SK-N-SH (cell line): ENCODE measurements at regions not wholly inside any gene's neighbourhood (a gene's known extent, or its start where the extent isn't known, plus 50 kb on each side); places are given as distances from the start of the nearest gene placed in this dataset.

Experiments
- CTCF ChIA-PET: fragments of 300-600, 350-600 bp; formaldehyde crosslinking; extraction: SDS; loops from one replicate; lab custom pipeline; 2021; lab: Yijun Ruan, JAX
- POLR2A ChIA-PET: fragments of 350-600 bp; sonication (Branson Sonifier 250); formaldehyde crosslinking; extraction: SDS; loops from one replicate; lab custom pipeline; 2020; ENCODE audit warnings: antibody characterized with exemption, inconsistent platforms; lab: Yijun Ruan, JAX
- DNase-seq: peaks from one replicate; pipeline ENCODE4 v3.0.0; 2012
- H2AFZ ChIP-seq: fragments of 200-600 bp; sonication (generic); 2 replicates; pipeline ENCODE4 v1.8.1; 2016; ENCODE audit warnings: antibody characterized with exemption, mild to moderate bottlenecking, low read depth
- H3F3A ChIP-seq: fragments of 200-600 bp; sonication (generic); replicated peaks from 2 replicates; pipeline ENCODE3; 2016; ENCODE audit warnings: antibody characterized with exemption, mild to moderate bottlenecking; ENCODE audit not compliant: insufficient read depth
- H3K27ac ChIP-seq, 2 experiments: fragments of 200-500 bp in 1 of 2; fragments of 200-600 bp in 1 of 2; sonication (Bioruptor generic) in 1 of 2; sonication (generic), shearing (Covaris generic) in 1 of 2; 2 replicates each; pipeline versions ENCODE4 v1.5.1 to v1.6.1; 2014 to 2016; ENCODE audit warnings: low read depth in 2 of 2, inconsistent platforms in 1 of 2, low read length in 1 of 2, mild to moderate bottlenecking in 1 of 2, mixed read lengths in 1 of 2
- H3K27me3 ChIP-seq: fragments of 200-600 bp; sonication (generic), shearing (Covaris generic); 2 replicates; pipeline ENCODE4 v1.6.1; 2016; ENCODE audit warnings: mixed run types; ENCODE audit not compliant: insufficient read depth
- H3K36me3 ChIP-seq, 2 experiments: fragments of 200-500 bp in 1 of 2; fragments of 200-600 bp in 1 of 2; sonication (Bioruptor generic) in 1 of 2; sonication (generic) in 1 of 2; replicated peaks in 1 of 2; 2 replicates each; pipeline versions ENCODE3 to v1.5.1; 2014 to 2016; ENCODE audit warnings: low read length in 1 of 2, mild to moderate bottlenecking in 1 of 2; ENCODE audit not compliant: insufficient read depth in 2 of 2, control insufficient read depth in 1 of 2
- H3K4me1 ChIP-seq, 2 experiments: fragments of 200-500 bp in 1 of 2; fragments of 200-600 bp in 1 of 2; sonication (Bioruptor generic) in 1 of 2; sonication (generic), shearing (Covaris generic) in 1 of 2; 2 replicates each; pipeline versions ENCODE4 v1.5.1 to v1.6.1; 2014 to 2016; ENCODE audit warnings: low read depth in 1 of 2, low read length in 1 of 2, mixed run types in 1 of 2; ENCODE audit not compliant: insufficient read depth in 2 of 2, control insufficient read depth in 1 of 2
- H3K4me2 ChIP-seq: fragments of 200-600 bp; sonication (generic), shearing (Covaris generic); 2 replicates; pipeline ENCODE4 v1.6.1; 2017; ENCODE audit warnings: mixed run types
- H3K4me3 ChIP-seq, 2 experiments: fragments of 200-500 bp in 1 of 2; fragments of 200-600 bp in 1 of 2; sonication (Bioruptor generic) in 1 of 2; sonication (generic), shearing (Covaris generic) in 1 of 2; 2 replicates each; pipeline versions ENCODE4 v1.5.1 to v1.8.1; 2014 to 2016; ENCODE audit warnings: low read depth in 2 of 2, inconsistent platforms in 1 of 2, low read length in 1 of 2, mild to moderate bottlenecking in 1 of 2, mixed read lengths in 1 of 2, moderate library complexity in 1 of 2
- H3K79me2 ChIP-seq: fragments of 200-600 bp; sonication (generic); 2 replicates; pipeline ENCODE4 v1.8.1; 2017; ENCODE audit warnings: mild to moderate bottlenecking; ENCODE audit not compliant: insufficient read depth
- H3K9ac ChIP-seq: fragments of 200-600 bp; sonication (generic); 2 replicates; pipeline ENCODE4 v1.6.1; 2017; ENCODE audit warnings: mixed run types
- H3K9me2 ChIP-seq: fragments of 200-600 bp; sonication (generic); 2 replicates; pipeline ENCODE4 v1.6.1; 2017; ENCODE audit warnings: mixed run types
- H3K9me3 ChIP-seq: fragments of 200-600 bp; sonication (generic); 2 replicates; pipeline ENCODE4 v1.6.1; 2017; ENCODE audit warnings: mixed run types, mild to moderate bottlenecking, moderate library complexity
- H4K20me1 ChIP-seq: fragments of 200-600 bp; sonication (generic); 2 replicates; pipeline ENCODE4 v1.6.1; 2017; ENCODE audit warnings: mild to moderate bottlenecking, mixed run types; ENCODE audit not compliant: insufficient read depth
- ELF1 ChIP-seq: IDR thresholded peaks from 2 replicates; pipeline ENCODE4 v1.4.0; 2012
- EP300 ChIP-seq, 2 experiments: IDR thresholded peaks; 2 replicates each; pipeline versions ENCODE4 v1.4.0 to v1.6.1; 2012; ENCODE audit warnings: borderline replicate concordance in 1 of 2, low read depth in 1 of 2, low read length in 1 of 2
- EZH2phosphoT487 ChIP-seq: fragments of 200-600 bp; sonication (generic); IDR thresholded peaks from 2 replicates; pipeline ENCODE4 v1.6.1; 2017; ENCODE audit warnings: low read depth, mixed run types, mild to moderate bottlenecking, antibody characterized with exemption, moderate library complexity, borderline replicate concordance
- FOSL2 ChIP-seq: IDR thresholded peaks from 2 replicates; pipeline ENCODE4 v1.4.0; 2012; ENCODE audit warnings: low read depth, mild to moderate bottlenecking, moderate library complexity, borderline replicate concordance
- FOXJ3 ChIP-seq: sonication (generic); formaldehyde crosslinking; IDR thresholded peaks from 2 replicates; pipeline ENCODE4 v1.5.1; 2020; ENCODE audit warnings: mild to moderate bottlenecking, missing genetic modification reagents
- FOXM1 ChIP-seq: IDR thresholded peaks from 2 replicates; pipeline ENCODE4 v1.4.0; 2012; ENCODE audit warnings: low read depth, mild to moderate bottlenecking
- GABPA ChIP-seq: IDR thresholded peaks from 2 replicates; pipeline ENCODE4 v1.4.0; 2012; ENCODE audit warnings: low read depth, mild to moderate bottlenecking
- GATA2 ChIP-seq: sonication (generic); formaldehyde crosslinking; IDR thresholded peaks from 2 replicates; pipeline ENCODE4 v1.5.0; 2020; ENCODE audit warnings: mild to moderate bottlenecking, missing genetic modification reagents
- JUND ChIP-seq: IDR thresholded peaks from 2 replicates; pipeline ENCODE4 v1.4.0; 2012
- MAX ChIP-seq: IDR thresholded peaks from 2 replicates; pipeline ENCODE4 v1.4.0; 2012; ENCODE audit warnings: low read depth
- MEF2A ChIP-seq: IDR thresholded peaks from 2 replicates; pipeline ENCODE4 v1.4.0; 2012; ENCODE audit warnings: low read depth, borderline replicate concordance
- MXI1 ChIP-seq: IDR thresholded peaks from 2 replicates; pipeline ENCODE4 v1.6.1; 2012; ENCODE audit warnings: mild to moderate bottlenecking, low read depth, low read length, improper control_type of control experiment
- NRF1 ChIP-seq: IDR thresholded peaks from 2 replicates; pipeline ENCODE4 v1.6.1; 2012; ENCODE audit warnings: low read depth, mild to moderate bottlenecking, low read length
- RAD21 ChIP-seq: IDR thresholded peaks from 2 replicates; pipeline ENCODE4 v1.6.1; 2012; ENCODE audit warnings: mild to moderate bottlenecking, low read length
- RFX5 ChIP-seq: IDR thresholded peaks from 2 replicates; pipeline ENCODE4 v1.6.1; 2012; ENCODE audit warnings: mild to moderate bottlenecking, improper control_type of control experiment, low read length
- SIN3A ChIP-seq: IDR thresholded peaks from 2 replicates; pipeline ENCODE4 v1.6.1; 2012; ENCODE audit warnings: low read depth, mild to moderate bottlenecking, low read length, moderate library complexity, borderline replicate concordance
- SMC3 ChIP-seq: IDR thresholded peaks from 2 replicates; pipeline ENCODE4 v1.6.1; 2012; ENCODE audit warnings: low read depth, low read length, improper control_type of control experiment
- TAF1 ChIP-seq: IDR thresholded peaks from 2 replicates; pipeline ENCODE4 v1.6.1; 2012; ENCODE audit warnings: low read depth, mild to moderate bottlenecking, low read length, moderate library complexity, borderline replicate concordance
- TCF12 ChIP-seq: IDR thresholded peaks from 2 replicates; pipeline ENCODE4 v1.4.0; 2012
- USF1 ChIP-seq: IDR thresholded peaks from 2 replicates; pipeline ENCODE4 v1.4.0; 2012; ENCODE audit warnings: low read depth, borderline replicate concordance
- YY1 ChIP-seq: IDR thresholded peaks from 2 replicates; pipeline ENCODE4 v1.4.0; 2012; ENCODE audit warnings: low read depth, mild to moderate bottlenecking
- WGBS: methylation state at CpG from one replicate; pipeline ENCODE4 v1.1.6; 2017; ENCODE audit warnings: low lambda C conversion rate; 5-methylcytosine and 5-hydroxymethylcytosine counted together
- TF ChIP-seq, protein P1 (sequence below): fragments of 150-350 bp; IDR thresholded peaks from 2 replicates; pipeline ENCODE4 v1.6.1; 2017; ENCODE audit warnings: antibody characterized with exemption, low read length, low read depth, borderline replicate concordance

DNA sequence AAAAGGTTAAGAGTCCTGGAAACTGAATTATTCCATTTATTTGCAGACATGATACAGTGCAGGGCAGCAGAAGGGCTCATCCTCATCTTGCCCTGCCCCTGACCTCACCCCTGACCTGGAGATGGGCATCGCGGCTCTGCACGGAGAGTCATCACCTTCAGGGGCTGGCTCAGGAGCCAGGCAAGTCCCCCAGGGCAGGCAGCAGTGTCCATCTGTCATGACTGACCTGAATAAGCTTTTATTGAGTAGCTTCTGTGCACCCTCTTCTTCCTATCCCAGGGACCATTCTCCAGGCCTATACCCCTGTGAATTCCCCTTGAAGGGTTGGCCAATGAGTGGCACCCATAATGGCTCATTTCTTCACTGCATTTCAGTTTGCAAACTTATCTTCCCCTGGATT lies 484.2 kb downstream of the ZNF536 start:
- Histone ChIP-seq H4K20me1 (no peaks in the 10 kb centered on the region), H3K9ac (no peak overlapping the region), H2AFZ (no peak overlapping the region), H3K27ac (no peak overlapping the region), H3K4me2 (no peak overlapping the region), H3K27me3 (no peaks in the 10 kb centered on the region), H3F3A (no peaks in the 10 kb centered on the region), H3K4me3 (no peak overlapping the region), H3K9me2 (no peaks in the 10 kb centered on the region), H3K79me2 (no peaks in the 10 kb centered on the region), H3K9me3 (no peaks in the 10 kb centered on the region), H3K36me3 (no peaks in the 10 kb centered on the region), H3K4me1 (peaks cover 0 to 10% of the 10 kb centered on the region in 2 experiments; a peak in 1 of 4 replicates)
- no peak for DNase-seq
- 73% methylated on average over 3 of the region's 3 CpGs for WGBS
- POLR2A ChIA-PET, result no interaction called here
- TF ChIP-seq MEF2A (no peak), MXI1 (no peak), JUND (no peak), MAX (no peak), FOSL2 (no peak), SIN3A (no peak), NRF1 (no peak), SMC3 (no peak), TCF12 (no peak), TAF1 (no peak), GATA2 (no peak), USF1 (no peak), FOXJ3 (CRISPR knock-in tag) (no peak), RAD21 (no peak)
- CTCF ChIA-PET, result interaction anchor here (1.6 kb wide), 1 partner anchor 136 kb away, joined by 4 read pairs; no protein-coding TSS in a partner anchor

GRCh38 chr19:30855442-30855841 lies 483.3 kb downstream of the ZNF536 start:
- Histone ChIP-seq H3K4me1 (peaks cover 0 to 11% of the 10 kb centered on the region in 2 experiments; a peak in 1 of 4 replicates), H4K20me1 (no peaks in the 10 kb centered on the region), H3K9me3 (no peaks in the 10 kb centered on the region), H3K9ac (no peak overlapping the region)
- POLR2A ChIA-PET, result no interaction called here
- no peak for DNase-seq
- no peak for TF ChIP-seq EZH2phosphoT487
- no peak for TF ChIP-seq GABPA
- no peak for TF ChIP-seq ELF1
- no peak for TF ChIP-seq RFX5
- TF ChIP-seq YY1, result no peak
- no peak for TF ChIP-seq MAX
- TF ChIP-seq MXI1, result no peak
- no peak for TF ChIP-seq NRF1
- TF ChIP-seq, protein P1, sequence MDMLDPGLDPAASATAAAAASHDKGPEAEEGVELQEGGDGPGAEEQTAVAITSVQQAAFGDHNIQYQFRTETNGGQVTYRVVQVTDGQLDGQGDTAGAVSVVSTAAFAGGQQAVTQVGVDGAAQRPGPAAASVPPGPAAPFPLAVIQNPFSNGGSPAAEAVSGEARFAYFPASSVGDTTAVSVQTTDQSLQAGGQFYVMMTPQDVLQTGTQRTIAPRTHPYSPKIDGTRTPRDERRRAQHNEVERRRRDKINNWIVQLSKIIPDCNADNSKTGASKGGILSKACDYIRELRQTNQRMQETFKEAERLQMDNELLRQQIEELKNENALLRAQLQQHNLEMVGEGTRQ, result no peak
- no peak for TF ChIP-seq TCF12
- no peak for TF ChIP-seq FOXM1
- TF ChIP-seq EP300 (IDR thresholded peaks at IDR 0.05; ENCODE audit: borderline replicate concordance in 1 of 2, low read depth in 1 of 2, low read length in 1 of 2), result no peak
- TF ChIP-seq, all 33 proteins: peak for 0
- Histone ChIP-seq H3K27me3 (no peaks in the 10 kb centered on the region), H2AFZ (no peak overlapping the region), H3K4me3 (no peak overlapping the region), H3K36me3 (no peaks in the 10 kb centered on the region), H3K27ac (no peak overlapping the region), H3F3A (no peaks in the 10 kb centered on the region), H3K9me2 (no peaks in the 10 kb centered on the region), H3K4me2 (no peak overlapping the region), H3K79me2 (no peaks in the 10 kb centered on the region)
- CTCF ChIA-PET, result interaction anchor here (1.6 kb wide), 1 partner anchor 136 kb away, joined by 4 read pairs; no protein-coding TSS in a partner anchor
- 41% methylated on average over 4 of the region's 6 CpGs for WGBS
